Panc1 (cell line): ENCODE measurements at regions not wholly inside any gene's neighbourhood (a gene's known extent, or its start where the extent isn't known, plus 50 kb on each side); places are given as distances from the start of the nearest gene placed in this dataset.

Experiments used
- ATAC-seq: fragments of 200-7000 bp; cut with Tn5 transposase; 2 replicates; pipeline ENCODE4 v1.9.1; 2020; ENCODE audit warnings: mild to moderate bottlenecking, moderate library complexity
- BruUV-seq: library from RNA; stranded (reverse); fragments of 400-500 nt; replicated peaks from 2 replicates; lab custom pipeline; 2021; lab: Mats Ljungman, UMichigan
- CTCF ChIA-PET: fragments of 300-600 bp; sonication (Branson Sonifier 250); formaldehyde crosslinking; loops from one replicate; lab custom pipeline; 2022; ENCODE audit warnings: antibody characterized with exemption; lab: Charles Lee
- POLR2A ChIA-PET: fragments of 300-600 bp; sonication (Branson Sonifier 250); formaldehyde crosslinking; loops from one replicate; lab custom pipeline; 2022; ENCODE audit warnings: antibody characterized with exemption; lab: Charles Lee
- DNase-seq: peaks from one replicate; pipeline ENCODE4 v3.0.0-alpha.2; 2010; ENCODE audit warnings: low read depth, low spot score
- H3K27ac ChIP-seq: 2 replicates; pipeline ENCODE4 v1.5.1; 2011; ENCODE audit warnings: mild to moderate bottlenecking, low read length, inconsistent platforms
- H3K27me3 ChIP-seq: fragments of 200-500 bp; sonication (Bioruptor generic); 2 replicates; pipeline ENCODE4 v1.6.0; 2014; ENCODE audit warnings: low read length, inconsistent platforms; ENCODE audit not compliant: control insufficient read depth, insufficient read depth
- H3K36me3 ChIP-seq: fragments of 200-500 bp; sonication (Bioruptor generic); 2 replicates; pipeline ENCODE4 v1.5.1; 2014; ENCODE audit warnings: inconsistent platforms, mild to moderate bottlenecking, low read length, moderate library complexity; ENCODE audit not compliant: control insufficient read depth, insufficient read depth
- H3K4me1 ChIP-seq: 2 replicates; pipeline ENCODE4 v1.5.1; 2011; ENCODE audit warnings: inconsistent platforms, mild to moderate bottlenecking, low read length, moderate library complexity; ENCODE audit not compliant: control insufficient read depth, insufficient read depth
- H3K4me3 ChIP-seq, 2 experiments: 2 replicates each; pipeline ENCODE4 v1.5.1; 2011 to 2012; ENCODE audit warnings: low read depth in 2 of 2, low read length in 2 of 2, mild to moderate bottlenecking in 2 of 2, inconsistent platforms in 1 of 2, moderate library complexity in 1 of 2
- H3K9me3 ChIP-seq: fragments of 200-500 bp; sonication (Bioruptor generic); 2 replicates; pipeline ENCODE4 v1.5.1; 2014; ENCODE audit warnings: low read depth, mild to moderate bottlenecking, inconsistent platforms, low read length, moderate library complexity; ENCODE audit not compliant: control insufficient read depth, insufficient read depth
- POLR2AphosphoS5 ChIP-seq: IDR thresholded peaks from 2 replicates; pipeline ENCODE4 v1.6.1; 2012; ENCODE audit warnings: mild to moderate bottlenecking, low read depth, low read length, moderate library complexity
- REST ChIP-seq, 2 experiments: IDR thresholded peaks; 2 replicates each; pipeline ENCODE4 v1.6.1; 2011 to 2012; ENCODE audit warnings: low read depth in 2 of 2, control low read depth in 1 of 2, low read length in 1 of 2, mild to moderate bottlenecking in 1 of 2, moderate library complexity in 1 of 2; ENCODE audit not compliant: insufficient read depth in 1 of 2
- SIN3A ChIP-seq: IDR thresholded peaks from 2 replicates; pipeline ENCODE4 v1.6.1; 2012; ENCODE audit warnings: low read depth, mild to moderate bottlenecking, low read length, moderate library complexity, borderline replicate concordance; ENCODE audit not compliant: insufficient read depth
- TCF7L2 ChIP-seq: IDR thresholded peaks from 2 replicates; pipeline ENCODE4 v1.6.1; 2011; ENCODE audit warnings: mild to moderate bottlenecking, low read depth, low read length, inconsistent platforms
- in situ Hi-C: cut with HindIII; loops from 2 replicates; pipeline ENCODE4 v1.10.0; 2016; ENCODE audit warnings: low sequenced_read_pairs, low pct_unique_long_range_greater_than_20kb
- intact Hi-C: fragments of 100-400 bp; cut with micrococcal nuclease; formaldehyde crosslinking; loops from one replicate; pipeline ENCODE4 v1.10.0; 2022; ENCODE audit not compliant: unreplicated experiment
- TF ChIP-seq, protein P1 (sequence below): fragments of 450-650 bp; IDR thresholded peaks from 2 replicates; pipeline ENCODE4 v1.5.1; 2017; ENCODE audit warnings: mild to moderate bottlenecking

DNA sequence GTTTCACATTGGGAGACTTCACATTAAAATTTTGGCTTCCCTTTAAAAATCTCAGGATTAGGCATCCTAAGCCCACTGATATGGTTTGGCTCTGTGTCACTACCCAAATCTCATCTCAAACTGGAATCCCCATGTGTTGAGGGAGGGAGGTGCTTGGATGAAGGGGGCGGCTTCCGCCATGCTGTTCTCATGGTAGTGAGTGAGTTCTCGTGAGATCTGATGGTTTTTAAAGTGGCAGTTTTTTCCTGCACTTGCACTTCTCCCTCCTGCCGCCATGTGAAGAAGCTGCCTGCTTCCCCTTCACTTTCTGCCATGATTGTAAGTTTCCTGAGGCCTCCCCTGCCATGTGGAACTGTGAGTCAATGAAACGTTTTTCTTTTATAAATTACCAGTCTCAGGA lies 65.7 kb upstream of the PLXNC1 start:
- no peaks in the 10 kb centered on the region for H3K4me1 ChIP-seq
- ATAC-seq (no peak), DNase-seq (no peak)
- H3K9me3 ChIP-seq = no peaks in the 10 kb centered on the region
- ChIA-PET POLR2A (no interaction called here), CTCF (no interaction called here)
- in situ Hi-C loops = no loop called here
- TF ChIP-seq TCF7L2 (no peak), REST (IDR thresholded peaks at IDR 0.05; ENCODE audit: insufficient read depth in 1 of 2, low read depth in 2 of 2, low read length in 1 of 2) (no peak), SIN3A (no peak), POLR2AphosphoS5 (no peak)
- TF ChIP-seq, protein P1, sequence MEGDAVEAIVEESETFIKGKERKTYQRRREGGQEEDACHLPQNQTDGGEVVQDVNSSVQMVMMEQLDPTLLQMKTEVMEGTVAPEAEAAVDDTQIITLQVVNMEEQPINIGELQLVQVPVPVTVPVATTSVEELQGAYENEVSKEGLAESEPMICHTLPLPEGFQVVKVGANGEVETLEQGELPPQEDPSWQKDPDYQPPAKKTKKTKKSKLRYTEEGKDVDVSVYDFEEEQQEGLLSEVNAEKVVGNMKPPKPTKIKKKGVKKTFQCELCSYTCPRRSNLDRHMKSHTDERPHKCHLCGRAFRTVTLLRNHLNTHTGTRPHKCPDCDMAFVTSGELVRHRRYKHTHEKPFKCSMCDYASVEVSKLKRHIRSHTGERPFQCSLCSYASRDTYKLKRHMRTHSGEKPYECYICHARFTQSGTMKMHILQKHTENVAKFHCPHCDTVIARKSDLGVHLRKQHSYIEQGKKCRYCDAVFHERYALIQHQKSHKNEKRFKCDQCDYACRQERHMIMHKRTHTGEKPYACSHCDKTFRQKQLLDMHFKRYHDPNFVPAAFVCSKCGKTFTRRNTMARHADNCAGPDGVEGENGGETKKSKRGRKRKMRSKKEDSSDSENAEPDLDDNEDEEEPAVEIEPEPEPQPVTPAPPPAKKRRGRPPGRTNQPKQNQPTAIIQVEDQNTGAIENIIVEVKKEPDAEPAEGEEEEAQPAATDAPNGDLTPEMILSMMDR = no peak
- no peak overlapping the region for H3K27ac ChIP-seq
- intact Hi-C loops = no loop called here
- H3K4me3 ChIP-seq = no peak overlapping the region
- no peaks in the 10 kb centered on the region for H3K27me3 ChIP-seq
- H3K36me3 ChIP-seq = no peaks in the 10 kb centered on the region
- no TSS peak for BruUV-seq

- ChIA-PET POLR2A (no interaction called here), CTCF (no interaction called here)
These were observed 58.5 kb upstream of the PLXNC1 start for GRCh38 chr12:94089891-94090290.

More at GRCh38 chr12:94089891-94090290, 58.5 kb upstream of the PLXNC1 start:
- DNase-seq (no peak), ATAC-seq (no peak)
- intact Hi-C loops (no loop called here), in situ Hi-C loops (no loop called here)
- no peak overlapping the region for H3K4me3 ChIP-seq
- no TSS peak for BruUV-seq
- H3K4me1 ChIP-seq = no peaks in the 10 kb centered on the region
- TF ChIP-seq REST (IDR thresholded peaks at IDR 0.05; ENCODE audit: insufficient read depth in 1 of 2, low read depth in 2 of 2, low read length in 1 of 2) (no peak), SIN3A (no peak), TCF7L2 (no peak), POLR2AphosphoS5 (no peak)
- TF ChIP-seq, protein P1 = no peak
- no peak overlapping the region for H3K27ac ChIP-seq
- H3K27me3 ChIP-seq = no peaks in the 10 kb centered on the region
- H3K9me3 ChIP-seq = no peaks in the 10 kb centered on the region
- no peaks in the 10 kb centered on the region for H3K36me3 ChIP-seq
